Naive thymus-derived CD4-positive, alpha-beta T cell (primary cell): ENCODE measurements at regions not wholly inside any gene's neighbourhood (a gene's known extent, or its start where the extent isn't known, plus 50 kb on each side); places are given as distances from the start of the nearest gene placed in this dataset.

Experiments used
- ATAC-seq: fragments of 150-1000 bp; cut with Tn5 transposase; 2 replicates; pipeline ENCODE4 v1.10.0; 2021; ENCODE audit warnings: mild to moderate bottlenecking, moderate library complexity
- CTCF ChIA-PET: fragments of 350-600 bp; sonication (Branson Sonifier 250); formaldehyde crosslinking; loops from one replicate; lab custom pipeline; 2021; ENCODE audit warnings: antibody characterized with exemption; lab: Charles Lee
- POLR2A ChIA-PET: fragments of 350-600 bp; sonication (Branson Sonifier 250); formaldehyde crosslinking; loops from one replicate; lab custom pipeline; 2021; ENCODE audit warnings: antibody characterized with exemption, inconsistent platforms; lab: Charles Lee
- DNase-seq, 9 donors: peaks; one replicate each; pipeline versions ENCODE4 v3.0.0 to v3.0.0-alpha.2; 2020 to 2022; ENCODE audit warnings: mixed read lengths in 1 of 9
- H3K27ac ChIP-seq: one replicate; pipeline ENCODE4 v1.7.0; 2013; ENCODE audit warnings: mild to moderate bottlenecking, low read depth, low read length, moderate library complexity
- H3K27me3 ChIP-seq, 2 donors: one replicate each; pipeline ENCODE4 v1.7.0; 2013; ENCODE audit warnings: low read length in 2 of 2, mild to moderate bottlenecking in 2 of 2, moderate library complexity in 2 of 2; ENCODE audit not compliant: control insufficient read depth in 2 of 2, insufficient read depth in 2 of 2
- H3K36me3 ChIP-seq, 3 experiments: 1 replicate in 2 of 3; 2 replicates in 1 of 3; pipeline ENCODE4 v1.7.0; 2013; ENCODE audit warnings: low read length in 3 of 3, mild to moderate bottlenecking in 3 of 3, moderate library complexity in 1 of 3; ENCODE audit not compliant: insufficient read depth in 3 of 3, control insufficient read depth in 2 of 3
- H3K4me1 ChIP-seq, 2 donors: one replicate each; pipeline ENCODE4 v1.7.0; 2013; ENCODE audit warnings: low read length in 2 of 2, mild to moderate bottlenecking in 2 of 2, moderate library complexity in 1 of 2; ENCODE audit not compliant: control insufficient read depth in 2 of 2, insufficient read depth in 2 of 2
- H3K4me3 ChIP-seq: 2 replicates; pipeline ENCODE4 v1.7.0; 2013; ENCODE audit warnings: mild to moderate bottlenecking, low read length
- H3K9me3 ChIP-seq, 3 experiments: 1 replicate in 2 of 3; 2 replicates in 1 of 3; pipeline ENCODE4 v1.7.0; 2013; ENCODE audit warnings: low read length in 3 of 3; ENCODE audit not compliant: control insufficient read depth in 2 of 3
- H3K27ac Mint-ChIP-seq, 9 donors: one replicate each; pipeline ENCODE4 v1.8.0; 2020 to 2022; ENCODE audit warnings: mixed read lengths in 9 of 9, mild to moderate bottlenecking in 8 of 9, moderate library complexity in 5 of 9, inconsistent platforms in 2 of 9
- H3K27me3 Mint-ChIP-seq, 5 donors: one replicate each; pipeline ENCODE4 v1.8.0; 2021 to 2022; ENCODE audit warnings: mixed read lengths in 5 of 5, mild to moderate bottlenecking in 1 of 5
- H3K36me3 Mint-ChIP-seq, 5 donors: one replicate each; pipeline ENCODE4 v1.8.0; 2020 to 2022; ENCODE audit warnings: mixed read lengths in 5 of 5, mild to moderate bottlenecking in 3 of 5, inconsistent platforms in 1 of 5
- H3K4me1 Mint-ChIP-seq, 7 donors: one replicate each; pipeline ENCODE4 v1.8.0; 2020 to 2022; ENCODE audit warnings: mixed read lengths in 7 of 7, mild to moderate bottlenecking in 3 of 7, inconsistent platforms in 1 of 7
- H3K4me3 Mint-ChIP-seq, 10 donors: one replicate each; pipeline ENCODE4 v1.8.0; 2020 to 2022; ENCODE audit warnings: mild to moderate bottlenecking in 10 of 10, mixed read lengths in 10 of 10, moderate library complexity in 6 of 10, inconsistent platforms in 2 of 10
- H3K9me3 Mint-ChIP-seq, 11 donors: one replicate each; pipeline ENCODE4 v1.8.0; 2020 to 2022; ENCODE audit warnings: mixed read lengths in 11 of 11, mild to moderate bottlenecking in 4 of 11, inconsistent platforms in 1 of 11, moderate library complexity in 1 of 11
- intact Hi-C, 2 donors: fragments of 100-400 bp; cut with micrococcal nuclease; formaldehyde crosslinking; loops; one replicate each; pipeline ENCODE4 v1.15.1; 2023

GRCh38 chr5:2293906-2294305, 411.2 kb upstream of the IRX4 start:
- H3K4me1 ChIP-seq, result no peaks in the 10 kb centered on the region
- no peak overlapping the region for H3K4me3 ChIP-seq
- ATAC-seq (no peak), DNase-seq (no peak)
- Mint-ChIP-seq H3K36me3 (no peaks in the 10 kb centered on the region), H3K27ac (no peak overlapping the region), H3K27me3 (peaks cover 0 to 22% (median 0%) of the 10 kb centered on the region in 5 donors), H3K4me1 (peaks cover 0 to 2% (median 0%) of the 10 kb centered on the region in 7 donors), H3K9me3 (peaks cover 0 to 3% (median 0%) of the 10 kb centered on the region in 11 donors), H3K4me3 (no peak overlapping the region)
- intact Hi-C loops, result no loop called here
- H3K27me3 ChIP-seq, result no peaks in the 10 kb centered on the region
- no peak overlapping the region for H3K27ac ChIP-seq
- H3K9me3 ChIP-seq, result no peaks in the 10 kb centered on the region
- ChIA-PET CTCF (no interaction called here), POLR2A (no interaction called here)
- H3K36me3 ChIP-seq, result no peaks in the 10 kb centered on the region

GRCh38 chr5:2291146-2291840, 408.6 kb upstream of the IRX4 start:
- DNase-seq, result no peak
- H3K9me3 Mint-ChIP-seq, result peaks cover 0 to 7% (median 0%) of the 10 kb centered on the region in 11 donors

GRCh38 chr5:2289380-2289779, 406.7 kb upstream of the IRX4 start:
- CTCF ChIA-PET, result no interaction called here
- Histone ChIP-seq H3K27me3 (no peaks in the 10 kb centered on the region), H3K4me3 (no peak overlapping the region), H3K4me1 (no peaks in the 10 kb centered on the region), H3K27ac (no peak overlapping the region), H3K36me3 (no peaks in the 10 kb centered on the region), H3K9me3 (no peaks in the 10 kb centered on the region)
- peaks cover 0 to 6% (median 0%) of the 10 kb centered on the region in 5 donors for H3K27me3 Mint-ChIP-seq
- H3K4me1 Mint-ChIP-seq, result peaks cover 0 to 3% (median 0%) of the 10 kb centered on the region in 7 donors
- no peak overlapping the region for H3K27ac Mint-ChIP-seq
- DNase-seq (no peak), ATAC-seq (no peak)
- no peak overlapping the region for H3K4me3 Mint-ChIP-seq
- intact Hi-C loops, result no loop called here
- POLR2A ChIA-PET, result no interaction called here
- peaks cover 0 to 4% (median 0%) of the 10 kb centered on the region in 11 donors for H3K9me3 Mint-ChIP-seq
- no peaks in the 10 kb centered on the region for H3K36me3 Mint-ChIP-seq

More at GRCh38 chr5:2291146-2291840, 408.6 kb upstream of the IRX4 start:
- H3K27me3 ChIP-seq, result no peaks in the 10 kb centered on the region
- H3K27me3 Mint-ChIP-seq, result peaks cover 0 to 6% (median 0%) of the 10 kb centered on the region in 5 donors
- ChIA-PET POLR2A (no interaction called here), CTCF (no interaction called here)
- no peak for ATAC-seq
- H3K4me3 ChIP-seq, result no peak overlapping the region
- intact Hi-C loops, result no loop called here
- no peaks in the 10 kb centered on the region for H3K36me3 ChIP-seq
- no peaks in the 10 kb centered on the region for H3K36me3 Mint-ChIP-seq
- no peak overlapping the region for H3K4me3 Mint-ChIP-seq
- no peak overlapping the region for H3K27ac ChIP-seq
- H3K4me1 Mint-ChIP-seq, result peaks cover 0 to 3% (median 0%) of the 10 kb centered on the region in 7 donors
- no peak overlapping the region for H3K27ac Mint-ChIP-seq
- H3K4me1 ChIP-seq, result no peaks in the 10 kb centered on the region
- H3K9me3 ChIP-seq, result no peaks in the 10 kb centered on the region

- Mint-ChIP-seq H3K27ac (no peak overlapping the region), H3K27me3 (peaks cover 0 to 6% (median 0%) of the 10 kb centered on the region in 5 donors), H3K4me3 (no peak overlapping the region), H3K4me1 (peaks cover 0 to 3% (median 0%) of the 10 kb centered on the region in 7 donors), H3K9me3 (peaks cover 0 to 4% (median 0%) of the 10 kb centered on the region in 11 donors), H3K36me3 (no peaks in the 10 kb centered on the region)
- Histone ChIP-seq H3K27me3 (no peaks in the 10 kb centered on the region), H3K4me1 (no peaks in the 10 kb centered on the region), H3K9me3 (no peaks in the 10 kb centered on the region), H3K36me3 (no peaks in the 10 kb centered on the region), H3K27ac (no peak overlapping the region), H3K4me3 (no peak overlapping the region)
- intact Hi-C loops, result no loop called here
- ChIA-PET POLR2A (no interaction called here), CTCF (no interaction called here)
- DNase-seq (no peak), ATAC-seq (no peak)
Measured at GRCh38 chr5:2288968-2289367, 406.2 kb upstream of the IRX4 start.

DNA sequence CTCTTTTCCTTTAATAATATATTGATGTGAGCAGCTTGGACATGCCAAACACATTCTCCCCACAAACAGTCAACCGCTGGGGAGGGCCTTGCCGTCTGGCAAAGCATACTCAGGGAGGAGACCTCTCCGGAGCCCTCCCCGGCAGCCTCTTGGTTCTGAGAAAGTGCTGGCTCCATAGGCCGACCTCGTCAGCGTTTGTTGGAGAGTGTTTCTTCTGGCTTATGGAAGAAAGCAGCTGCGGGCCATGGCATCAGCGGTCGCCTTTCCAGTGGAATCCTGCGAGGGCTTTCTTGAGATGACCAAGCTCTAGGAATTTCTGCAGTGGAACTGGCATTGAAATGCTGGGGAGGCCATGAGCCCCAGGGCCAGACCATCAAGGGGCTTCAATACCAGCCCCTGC, 405.7 kb upstream of the IRX4 start:
- intact Hi-C loops, result no loop called here
- Histone ChIP-seq H3K27ac (no peak overlapping the region), H3K27me3 (no peaks in the 10 kb centered on the region), H3K36me3 (no peaks in the 10 kb centered on the region), H3K4me3 (no peak overlapping the region), H3K9me3 (no peaks in the 10 kb centered on the region), H3K4me1 (no peaks in the 10 kb centered on the region)
- H3K27ac Mint-ChIP-seq, result no peak overlapping the region
- DNase-seq (no peak), ATAC-seq (no peak)
- H3K9me3 Mint-ChIP-seq, result peaks cover 0 to 4% (median 0%) of the 10 kb centered on the region in 11 donors
- ChIA-PET POLR2A (no interaction called here), CTCF (no interaction called here)
- no peak overlapping the region for H3K4me3 Mint-ChIP-seq
- H3K36me3 Mint-ChIP-seq, result no peaks in the 10 kb centered on the region
- H3K4me1 Mint-ChIP-seq, result peaks cover 0 to 3% (median 0%) of the 10 kb centered on the region in 7 donors
- peaks cover 0 to 6% (median 0%) of the 10 kb centered on the region in 5 donors for H3K27me3 Mint-ChIP-seq

DNA sequence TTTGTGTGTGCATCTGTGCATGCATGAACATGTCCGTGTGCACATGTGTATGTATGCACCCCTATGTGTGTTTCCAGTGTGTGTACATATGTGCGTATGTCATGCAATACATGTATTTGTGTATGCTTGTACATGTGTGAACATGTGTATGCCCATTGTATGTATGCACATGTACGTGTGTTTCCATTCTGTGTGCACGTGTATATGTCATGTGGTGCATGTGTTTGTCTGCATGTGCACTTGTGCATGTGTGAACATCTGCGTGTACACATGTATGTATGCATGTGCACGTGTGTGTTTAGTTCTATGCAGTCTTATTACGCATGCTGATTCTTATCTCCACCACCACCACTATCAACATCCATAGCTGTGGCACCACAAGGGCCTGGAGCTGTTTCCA, 403.5 kb upstream of the IRX4 start:
- Mint-ChIP-seq H3K27ac (no peak overlapping the region), H3K4me1 (peaks cover 0 to 3% (median 0%) of the 10 kb centered on the region in 7 donors), H3K4me3 (no peak overlapping the region), H3K9me3 (peaks cover 0 to 4% (median 0%) of the 10 kb centered on the region in 11 donors), H3K27me3 (peaks cover 0 to 4% (median 0%) of the 10 kb centered on the region in 5 donors), H3K36me3 (no peaks in the 10 kb centered on the region)
- Histone ChIP-seq H3K36me3 (no peaks in the 10 kb centered on the region), H3K4me1 (no peaks in the 10 kb centered on the region), H3K27ac (no peak overlapping the region), H3K9me3 (no peaks in the 10 kb centered on the region), H3K27me3 (no peaks in the 10 kb centered on the region), H3K4me3 (no peak overlapping the region)
- intact Hi-C loops, result no loop called here
- CTCF ChIA-PET, result no interaction called here
- ATAC-seq, result peak; percentile 20
- POLR2A ChIA-PET, result no interaction called here
- DNase-seq, result no peak

- ChIA-PET POLR2A (no interaction called here), CTCF (no interaction called here)
- Mint-ChIP-seq H3K9me3 (peaks cover 0 to 5% (median 0%) of the 10 kb centered on the region in 11 donors), H3K36me3 (no peaks in the 10 kb centered on the region), H3K4me1 (peaks cover 0 to 1% (median 0%) of the 10 kb centered on the region in 7 donors), H3K27me3 (no peaks in the 10 kb centered on the region), H3K4me3 (no peak overlapping the region), H3K27ac (no peak overlapping the region)
- Histone ChIP-seq H3K4me3 (no peak overlapping the region), H3K36me3 (no peaks in the 10 kb centered on the region), H3K9me3 (no peaks in the 10 kb centered on the region), H3K27ac (no peak overlapping the region), H3K27me3 (no peaks in the 10 kb centered on the region), H3K4me1 (no peaks in the 10 kb centered on the region)
- intact Hi-C loops, result no loop called here
- ATAC-seq, result no peak
- DNase-seq, result no peak
Measured at GRCh38 chr5:2284678-2285077, 402.0 kb upstream of the IRX4 start.
